ENCODE measurements at regions not wholly inside any gene's neighbourhood (a gene's known extent, or its start where the extent isn't known, plus 50 kb on each side); places are given as distances from the start of the nearest gene placed in this dataset.

- no peak for TF ChIP-seq CTCF (conservative IDR thresholded peaks at IDR 0.05; ENCODE audit: low read length)
- no peak for TF ChIP-seq EZH2phosphoT487 (IDR thresholded peaks at IDR 0.05; ENCODE audit: borderline replicate concordance)
These were observed 576.4 kb downstream of the HTR1B start for GRCh38 chr6:76886900-76887299.
